HEK293T (cell line): ENCODE measurements at regions not wholly inside any gene's neighbourhood (a gene's known extent, or its start where the extent isn't known, plus 50 kb on each side); places are given as distances from the start of the nearest gene placed in this dataset.

Experiments
- FOXK2 ChIP-seq: fragments of 450-650 bp; IDR thresholded peaks from 2 replicates; pipeline ENCODE4 v1.6.1; 2016; ENCODE audit warnings: mild to moderate bottlenecking
- NFRKB ChIP-seq: fragments of 450-650 bp; IDR thresholded peaks from 2 replicates; pipeline ENCODE4 v1.6.1; 2016; ENCODE audit warnings: mild to moderate bottlenecking, moderate library complexity
- SP1 ChIP-seq: fragments of 450-650 bp; IDR thresholded peaks from 2 replicates; pipeline ENCODE4 v1.6.1; 2017
- SUZ12 ChIP-seq: fragments of 450-650 bp; IDR thresholded peaks from 2 replicates; pipeline ENCODE4 v1.6.1; 2016; ENCODE audit warnings: mild to moderate bottlenecking
- TARDBP ChIP-seq: fragments of 450-650 bp; IDR thresholded peaks from 2 replicates; pipeline ENCODE4 v1.6.1; 2016
- TF ChIP-seq, protein P1 (sequence below): fragments of 450-650 bp; IDR thresholded peaks from 2 replicates; pipeline ENCODE4 v1.6.1; 2016

GRCh38 chr5:114702136-114702535 is 340.3 kb downstream of the KCNN2 start:
- TF ChIP-seq SP1 (no peak), TARDBP (no peak), FOXK2 (no peak), SUZ12 (no peak), NFRKB (no peak)
- TF ChIP-seq, protein P1, sequence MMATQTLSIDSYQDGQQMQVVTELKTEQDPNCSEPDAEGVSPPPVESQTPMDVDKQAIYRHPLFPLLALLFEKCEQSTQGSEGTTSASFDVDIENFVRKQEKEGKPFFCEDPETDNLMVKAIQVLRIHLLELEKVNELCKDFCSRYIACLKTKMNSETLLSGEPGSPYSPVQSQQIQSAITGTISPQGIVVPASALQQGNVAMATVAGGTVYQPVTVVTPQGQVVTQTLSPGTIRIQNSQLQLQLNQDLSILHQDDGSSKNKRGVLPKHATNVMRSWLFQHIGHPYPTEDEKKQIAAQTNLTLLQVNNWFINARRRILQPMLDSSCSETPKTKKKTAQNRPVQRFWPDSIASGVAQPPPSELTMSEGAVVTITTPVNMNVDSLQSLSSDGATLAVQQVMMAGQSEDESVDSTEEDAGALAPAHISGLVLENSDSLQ = no peak
